OCI-LY1 (cell line): ENCODE measurements at regions not wholly inside any gene's neighbourhood (a gene's known extent, or its start where the extent isn't known, plus 50 kb on each side); places are given as distances from the start of the nearest gene placed in this dataset.

Experiments
- H2AFZ ChIP-seq: fragments of 200-600 bp; sonication (generic), shearing (Covaris generic); 2 replicates; pipeline ENCODE4 v1.6.0; 2014; ENCODE audit warnings: antibody characterized with exemption, mild to moderate bottlenecking, low read length
- H3F3A ChIP-seq: fragments of 200-600 bp; sonication (generic), shearing (Covaris generic); 2 replicates; pipeline ENCODE4 v1.6.0; 2014; ENCODE audit warnings: mild to moderate bottlenecking, antibody characterized with exemption, low read length, moderate library complexity; ENCODE audit not compliant: insufficient read depth
- H3K27ac ChIP-seq: fragments of 200-600 bp; sonication (generic); 2 replicates; pipeline ENCODE4 v1.5.1; 2014; ENCODE audit warnings: low read length, mixed run types, mild to moderate bottlenecking, low read depth; ENCODE audit not compliant: poor library complexity, severe bottlenecking
- H3K27me3 ChIP-seq: fragments of 200-600 bp; sonication (generic); 2 replicates; pipeline ENCODE4 v1.6.0; 2014; ENCODE audit warnings: antibody characterized with exemption, mild to moderate bottlenecking, low read length, moderate library complexity; ENCODE audit not compliant: insufficient read depth
- H3K36me3 ChIP-seq: fragments of 200-600 bp; sonication (generic); 2 replicates; pipeline ENCODE4 v1.6.1; 2014; ENCODE audit warnings: mild to moderate bottlenecking, antibody characterized with exemption, low read length, moderate library complexity, mixed read lengths; ENCODE audit not compliant: insufficient read depth
- H3K4me1 ChIP-seq: fragments of 200-600 bp; sonication (generic); 2 replicates; pipeline ENCODE4 v1.5.1; 2014; ENCODE audit warnings: mild to moderate bottlenecking, low read length, moderate library complexity; ENCODE audit not compliant: insufficient read depth, severe bottlenecking
- H3K4me2 ChIP-seq: fragments of 200-600 bp; sonication (generic), shearing (Covaris generic); 2 replicates; pipeline ENCODE4 v1.6.1; 2014; ENCODE audit warnings: low read length
- H3K4me3 ChIP-seq: fragments of 200-600 bp; sonication (generic); 2 replicates; pipeline ENCODE4 v1.5.1; 2014; ENCODE audit warnings: low read length, low read depth, mild to moderate bottlenecking, mixed read lengths; ENCODE audit not compliant: poor library complexity, severe bottlenecking
- H3K79me2 ChIP-seq: fragments of 200-600 bp; shearing (Covaris generic); 2 replicates; pipeline ENCODE4 v1.6.1; 2016; ENCODE audit warnings: mixed run types, low read length, mixed read lengths; ENCODE audit not compliant: insufficient read depth
- H3K9ac ChIP-seq: fragments of 200-600 bp; sonication (generic), shearing (Covaris generic); 2 replicates; pipeline ENCODE4 v1.6.1; 2014; ENCODE audit warnings: mild to moderate bottlenecking, low read length, mixed read lengths
- H3K9me2 ChIP-seq: fragments of 200-600 bp; sonication (generic), shearing (Covaris generic); 2 replicates; pipeline ENCODE4 v1.6.1; 2014; ENCODE audit warnings: low read depth, mild to moderate bottlenecking, low read length, mixed read lengths
- H3K9me3 ChIP-seq: fragments of 200-600 bp; shearing (Covaris generic); 2 replicates; pipeline ENCODE4 v1.6.1; 2014; ENCODE audit warnings: low read length, mixed read lengths
- H4K20me1 ChIP-seq: fragments of 200-600 bp; sonication (generic), shearing (Covaris generic); 2 replicates; pipeline ENCODE4 v1.6.0; 2016; ENCODE audit warnings: mild to moderate bottlenecking, low read length; ENCODE audit not compliant: insufficient read depth
- EZH2 ChIP-seq: fragments of 200-600 bp; sonication (generic), shearing (Covaris generic); IDR thresholded peaks from 2 replicates; pipeline ENCODE4 v1.8.0; 2017; ENCODE audit warnings: borderline replicate concordance, mixed run types, mild to moderate bottlenecking, antibody characterized with exemption, low read length, moderate library complexity, mixed read lengths
- TF ChIP-seq, protein P1 (sequence below): fragments of 200-600 bp; sonication (generic), shearing (Covaris generic); IDR thresholded peaks from 2 replicates; pipeline ENCODE4 v1.5.1; 2017; ENCODE audit warnings: mild to moderate bottlenecking, antibody characterized with exemption, low read length, moderate library complexity, mixed read lengths

DNA sequence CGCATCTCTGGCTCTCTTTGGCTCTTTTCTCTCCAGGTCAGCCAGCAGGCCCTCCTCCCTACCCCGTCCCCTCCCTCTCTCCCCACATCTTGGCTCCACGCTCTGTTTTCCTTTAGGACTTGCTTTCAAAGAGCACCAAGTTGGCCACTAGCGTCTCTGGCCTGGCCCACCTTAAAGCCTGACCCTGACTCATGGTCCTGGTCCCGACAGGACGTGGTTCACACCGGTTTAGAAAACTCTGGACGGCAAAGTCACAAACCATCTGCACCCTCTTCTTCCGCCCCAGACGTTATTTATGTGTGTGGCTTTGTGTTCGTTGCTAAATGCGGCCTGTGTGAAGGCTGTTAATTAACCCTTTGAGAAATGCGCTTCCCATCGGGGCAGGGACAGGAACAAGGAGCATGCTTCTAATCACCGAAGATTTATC lies 169.0 kb upstream of the HAAO start:
- Histone ChIP-seq H4K20me1 (no peaks in the 10 kb centered on the region), H3K9me2 (no peaks in the 10 kb centered on the region), H3K4me3 (no peak overlapping the region), H2AFZ (peak overlapping the region; percentile 61; the same call in 1 of the 2 replicates), H3K9me3 (no peaks in the 10 kb centered on the region), H3F3A (no peaks in the 10 kb centered on the region), H3K9ac (no peak overlapping the region), H3K79me2 (no peaks in the 10 kb centered on the region), H3K36me3 (no peaks in the 10 kb centered on the region), H3K4me1 (peaks cover 28% of the 10 kb centered on the region), H3K27me3 (no peaks in the 10 kb centered on the region; the same call in 1 of the 2 replicates), H3K4me2 (peak overlapping the region; percentile 23; the same call in 1 of the 2 replicates), H3K27ac (no peak overlapping the region)
- no peak for TF ChIP-seq EZH2
- TF ChIP-seq, protein P1, sequence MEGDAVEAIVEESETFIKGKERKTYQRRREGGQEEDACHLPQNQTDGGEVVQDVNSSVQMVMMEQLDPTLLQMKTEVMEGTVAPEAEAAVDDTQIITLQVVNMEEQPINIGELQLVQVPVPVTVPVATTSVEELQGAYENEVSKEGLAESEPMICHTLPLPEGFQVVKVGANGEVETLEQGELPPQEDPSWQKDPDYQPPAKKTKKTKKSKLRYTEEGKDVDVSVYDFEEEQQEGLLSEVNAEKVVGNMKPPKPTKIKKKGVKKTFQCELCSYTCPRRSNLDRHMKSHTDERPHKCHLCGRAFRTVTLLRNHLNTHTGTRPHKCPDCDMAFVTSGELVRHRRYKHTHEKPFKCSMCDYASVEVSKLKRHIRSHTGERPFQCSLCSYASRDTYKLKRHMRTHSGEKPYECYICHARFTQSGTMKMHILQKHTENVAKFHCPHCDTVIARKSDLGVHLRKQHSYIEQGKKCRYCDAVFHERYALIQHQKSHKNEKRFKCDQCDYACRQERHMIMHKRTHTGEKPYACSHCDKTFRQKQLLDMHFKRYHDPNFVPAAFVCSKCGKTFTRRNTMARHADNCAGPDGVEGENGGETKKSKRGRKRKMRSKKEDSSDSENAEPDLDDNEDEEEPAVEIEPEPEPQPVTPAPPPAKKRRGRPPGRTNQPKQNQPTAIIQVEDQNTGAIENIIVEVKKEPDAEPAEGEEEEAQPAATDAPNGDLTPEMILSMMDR = no peak

DNA sequence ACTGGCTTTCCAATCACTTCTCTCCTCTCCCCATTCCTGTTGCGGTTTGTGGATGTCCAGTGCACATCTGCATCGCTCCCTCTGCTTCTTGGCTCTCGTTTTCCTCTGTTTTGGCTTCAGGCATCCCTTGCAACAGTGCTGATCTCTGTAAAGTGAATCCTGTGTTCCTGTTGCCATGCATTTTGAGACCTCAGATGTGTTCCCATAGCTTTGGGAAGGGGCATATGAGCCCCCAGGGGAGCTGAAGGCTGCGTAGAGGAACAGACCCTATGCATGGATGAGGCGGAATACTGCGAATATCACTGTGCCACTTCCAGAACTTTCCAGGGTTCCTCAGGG lies 168.4 kb upstream of the HAAO start:
- Histone ChIP-seq H3K9me2 (no peaks in the 10 kb centered on the region), H3K36me3 (no peaks in the 10 kb centered on the region), H3K27ac (no peak overlapping the region), H4K20me1 (no peaks in the 10 kb centered on the region), H3K79me2 (no peaks in the 10 kb centered on the region), H3K4me1 (peaks cover 31% of the 10 kb centered on the region), H3K4me2 (no peak overlapping the region), H3F3A (no peaks in the 10 kb centered on the region), H3K4me3 (no peak overlapping the region), H3K9me3 (no peaks in the 10 kb centered on the region), H2AFZ (no peak overlapping the region), H3K27me3 (no peaks in the 10 kb centered on the region; the same call in 1 of the 2 replicates), H3K9ac (no peak overlapping the region)
- no peak for TF ChIP-seq EZH2
- TF ChIP-seq, protein P1 = no peak

DNA sequence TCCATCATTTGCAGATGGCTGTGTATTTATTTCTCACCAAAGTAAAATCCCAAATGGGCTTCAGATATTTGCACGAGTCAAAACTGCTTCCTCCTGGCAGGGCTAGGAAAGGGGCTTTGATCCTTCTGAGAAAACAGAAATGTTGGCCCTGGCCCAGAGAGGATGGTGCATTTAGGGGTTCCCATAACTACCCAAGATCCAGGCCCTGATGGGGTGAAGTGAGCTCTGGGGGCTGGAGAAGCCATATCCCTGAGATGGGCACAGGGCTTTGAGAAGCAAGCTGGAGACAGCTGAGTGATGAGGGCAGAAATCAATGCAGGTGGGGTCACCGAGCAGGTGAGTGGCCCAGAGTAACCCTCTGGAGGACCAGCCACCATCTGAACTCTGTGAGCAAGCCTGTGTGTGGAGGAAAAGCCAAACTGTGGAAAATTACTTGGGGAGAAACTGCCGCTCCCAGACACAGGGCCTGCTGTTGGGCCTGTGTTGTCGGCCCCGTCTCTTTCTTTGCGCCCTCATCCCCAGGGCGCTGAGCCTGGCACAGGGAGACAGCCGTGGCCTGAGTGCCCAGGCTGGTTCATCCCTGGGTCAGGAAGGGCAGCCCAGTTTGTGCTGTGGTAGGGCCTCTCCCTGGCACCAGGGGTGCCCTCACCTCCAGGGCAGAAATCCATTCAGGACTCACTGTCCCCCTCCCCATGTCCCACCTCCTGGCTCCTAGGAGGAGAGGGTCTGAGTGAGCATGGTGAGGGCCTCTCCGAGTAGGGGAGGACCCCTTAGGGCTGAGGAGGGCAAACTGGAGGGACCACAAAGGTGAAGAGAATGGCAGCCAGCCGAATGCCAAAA lies 167.8 kb upstream of the HAAO start:
- no peak overlapping the region for H3K27ac ChIP-seq
- no peak overlapping the region for H3K9ac ChIP-seq
- no peak overlapping the region for H3K4me3 ChIP-seq
- no peak overlapping the region for H2AFZ ChIP-seq
- no peaks in the 10 kb centered on the region for H4K20me1 ChIP-seq
- no peak for TF ChIP-seq EZH2
- TF ChIP-seq, protein P1 = no peak
- no peaks in the 10 kb centered on the region for H3K9me2 ChIP-seq
- H3K4me2 ChIP-seq = no peak overlapping the region
- H3K27me3 ChIP-seq = no peaks in the 10 kb centered on the region; the same call in 1 of the 2 replicates
- no peaks in the 10 kb centered on the region for H3K9me3 ChIP-seq
- H3K4me1 ChIP-seq = peaks cover 31% of the 10 kb centered on the region
- no peaks in the 10 kb centered on the region for H3F3A ChIP-seq
- H3K79me2 ChIP-seq = no peaks in the 10 kb centered on the region
- no peaks in the 10 kb centered on the region for H3K36me3 ChIP-seq
